ENCODE measurements at regions not wholly inside any gene's neighbourhood (a gene's known extent, or its start where the extent isn't known, plus 50 kb on each side); places are given as distances from the start of the nearest gene placed in this dataset.

- Histone ChIP-seq H3K4me3 (ENCODE audit: low read depth in 1 of 2, low read length in 2 of 2) (no peak overlapping the region), H3K27ac (ENCODE audit: low read length) (no peak overlapping the region), H3K27me3 (ENCODE audit: low read depth, low read length) (no peaks in the 10 kb centered on the region), H3K4me1 (ENCODE audit: control insufficient read depth in 1 of 2, insufficient read depth in 2 of 2, low read length in 2 of 2) (no peaks in the 10 kb centered on the region), H3K9me3 (ENCODE audit: control insufficient read depth in 1 of 2, low read length in 2 of 2) (peaks cover 0 to 10% of the 10 kb centered on the region in 2 donors), H3K36me3 (ENCODE audit: control insufficient read depth in 1 of 2, insufficient read depth in 2 of 2, low read length in 2 of 2) (no peaks in the 10 kb centered on the region)
These were observed 322.9 kb downstream of the BCL11A start for GRCh38 chr2:60230596-60230995.

GRCh38 chr2:60230037-60230436, 323.4 kb downstream of the BCL11A start:
- Histone ChIP-seq H3K36me3 (ENCODE audit: control insufficient read depth in 1 of 2, insufficient read depth in 2 of 2, low read length in 2 of 2) (no peaks in the 10 kb centered on the region), H3K27ac (ENCODE audit: low read length) (no peak overlapping the region), H3K4me3 (ENCODE audit: low read depth in 1 of 2, low read length in 2 of 2) (no peak overlapping the region), H3K27me3 (ENCODE audit: low read depth, low read length) (no peaks in the 10 kb centered on the region), H3K9me3 (ENCODE audit: control insufficient read depth in 1 of 2, low read length in 2 of 2) (peaks cover 0 to 10% of the 10 kb centered on the region in 2 donors), H3K4me1 (ENCODE audit: control insufficient read depth in 1 of 2, insufficient read depth in 2 of 2, low read length in 2 of 2) (no peaks in the 10 kb centered on the region)

GRCh38 chr2:60226943-60227342, 326.5 kb downstream of the BCL11A start:
- Histone ChIP-seq H3K4me1 (ENCODE audit: control insufficient read depth in 1 of 2, insufficient read depth in 2 of 2, low read length in 2 of 2) (no peaks in the 10 kb centered on the region), H3K4me3 (ENCODE audit: low read depth in 1 of 2, low read length in 2 of 2) (no peak overlapping the region), H3K9me3 (ENCODE audit: control insufficient read depth in 1 of 2, low read length in 2 of 2) (peaks cover 0 to 2% of the 10 kb centered on the region in 2 donors), H3K27ac (ENCODE audit: low read length) (no peak overlapping the region), H3K36me3 (ENCODE audit: control insufficient read depth in 1 of 2, insufficient read depth in 2 of 2, low read length in 2 of 2) (no peaks in the 10 kb centered on the region), H3K27me3 (ENCODE audit: low read depth, low read length) (no peaks in the 10 kb centered on the region)

GRCh38 chr2:60226191-60226590, 327.3 kb downstream of the BCL11A start:
- H3K27ac ChIP-seq (ENCODE audit: low read length) = no peak overlapping the region
- H3K4me3 ChIP-seq (ENCODE audit: low read depth in 1 of 2, low read length in 2 of 2) = no peak overlapping the region
- no peaks in the 10 kb centered on the region for H3K27me3 ChIP-seq (ENCODE audit: low read depth, low read length)
- no peaks in the 10 kb centered on the region for H3K9me3 ChIP-seq (ENCODE audit: control insufficient read depth in 1 of 2, low read length in 2 of 2)
- no peaks in the 10 kb centered on the region for H3K4me1 ChIP-seq (ENCODE audit: control insufficient read depth in 1 of 2, insufficient read depth in 2 of 2, low read length in 2 of 2)
- H3K36me3 ChIP-seq (ENCODE audit: control insufficient read depth in 1 of 2, insufficient read depth in 2 of 2, low read length in 2 of 2) = no peaks in the 10 kb centered on the region

DNA sequence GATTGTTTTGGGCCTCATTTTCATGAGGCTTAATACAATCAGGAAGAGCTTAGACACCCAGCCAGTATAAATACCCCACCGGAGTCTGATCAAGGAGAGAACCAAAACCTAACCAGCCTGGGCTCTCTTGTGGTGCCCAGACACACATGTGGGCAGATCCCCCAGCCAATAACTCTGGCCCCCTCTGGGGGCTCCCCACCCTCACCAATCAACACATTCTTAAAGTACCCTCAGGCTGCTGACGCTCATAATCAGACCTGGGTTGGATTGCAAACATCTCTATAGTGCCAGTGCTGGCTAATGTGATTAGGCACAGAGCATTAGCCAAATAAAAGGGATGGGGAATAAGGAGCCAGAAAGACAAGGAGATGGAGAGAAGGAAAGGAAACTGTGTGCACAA, 329.6 kb downstream of the BCL11A start:
- no peaks in the 10 kb centered on the region for H3K4me1 ChIP-seq (ENCODE audit: control insufficient read depth in 1 of 2, insufficient read depth in 2 of 2, low read length in 2 of 2)

GRCh38 chr2:60221098-60221497, 332.4 kb downstream of the BCL11A start:
- Histone ChIP-seq H3K27me3 (ENCODE audit: low read depth, low read length) (no peaks in the 10 kb centered on the region), H3K27ac (ENCODE audit: low read length) (no peak overlapping the region), H3K36me3 (ENCODE audit: control insufficient read depth in 1 of 2, insufficient read depth in 2 of 2, low read length in 2 of 2) (no peaks in the 10 kb centered on the region), H3K4me3 (ENCODE audit: low read depth in 1 of 2, low read length in 2 of 2) (no peak overlapping the region), H3K9me3 (ENCODE audit: control insufficient read depth in 1 of 2, low read length in 2 of 2) (no peaks in the 10 kb centered on the region), H3K4me1 (ENCODE audit: control insufficient read depth in 1 of 2, insufficient read depth in 2 of 2, low read length in 2 of 2) (peaks cover 0 to 1% of the 10 kb centered on the region in 2 donors)

More for the DNA sequence above, 329.6 kb downstream of the BCL11A start:
- Histone ChIP-seq H3K27me3 (ENCODE audit: low read depth, low read length) (no peaks in the 10 kb centered on the region), H3K36me3 (ENCODE audit: control insufficient read depth in 1 of 2, insufficient read depth in 2 of 2, low read length in 2 of 2) (no peaks in the 10 kb centered on the region), H3K27ac (ENCODE audit: low read length) (no peak overlapping the region), H3K9me3 (ENCODE audit: control insufficient read depth in 1 of 2, low read length in 2 of 2) (no peaks in the 10 kb centered on the region), H3K4me3 (ENCODE audit: low read depth in 1 of 2, low read length in 2 of 2) (no peak overlapping the region)

GRCh38 chr2:60219536-60219935, 333.9 kb downstream of the BCL11A start:
- Histone ChIP-seq H3K4me3 (ENCODE audit: low read depth in 1 of 2, low read length in 2 of 2) (no peak overlapping the region), H3K9me3 (ENCODE audit: control insufficient read depth in 1 of 2, low read length in 2 of 2) (no peaks in the 10 kb centered on the region), H3K4me1 (ENCODE audit: control insufficient read depth in 1 of 2, insufficient read depth in 2 of 2, low read length in 2 of 2) (peaks cover 5 to 11% of the 10 kb centered on the region in 2 donors), H3K27me3 (ENCODE audit: low read depth, low read length) (no peaks in the 10 kb centered on the region), H3K36me3 (ENCODE audit: control insufficient read depth in 1 of 2, insufficient read depth in 2 of 2, low read length in 2 of 2) (no peaks in the 10 kb centered on the region), H3K27ac (ENCODE audit: low read length) (no peak overlapping the region)

DNA sequence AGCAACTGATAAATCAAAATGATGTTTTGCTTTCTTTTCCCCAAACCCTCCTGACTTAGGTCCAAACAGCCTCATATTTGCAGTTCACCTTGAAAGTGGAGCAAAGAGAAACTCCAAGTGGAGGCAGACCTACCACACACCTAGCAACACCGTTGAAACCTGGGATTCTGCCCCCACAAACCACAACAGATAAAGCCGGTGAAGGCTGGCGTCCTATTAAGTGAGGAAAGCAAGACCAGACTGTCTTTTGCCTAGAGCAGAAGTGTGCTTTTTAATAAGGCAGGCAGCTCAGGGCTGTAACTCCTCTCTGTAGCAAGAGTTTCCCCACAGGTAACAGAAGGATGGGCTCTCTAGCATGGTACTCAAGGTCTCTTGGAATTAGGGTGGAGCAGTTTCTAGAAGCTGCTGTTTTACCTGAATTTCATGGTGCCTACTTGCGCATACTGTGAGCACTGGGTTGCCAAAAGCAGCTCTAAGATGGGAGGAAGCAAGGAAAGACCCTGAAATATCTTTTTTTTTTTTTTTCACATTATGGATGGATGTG, 336.9 kb downstream of the BCL11A start:
- H3K4me1 ChIP-seq (ENCODE audit: control insufficient read depth in 1 of 2, insufficient read depth in 2 of 2, low read length in 2 of 2) = peaks cover 5 to 20% of the 10 kb centered on the region in 2 donors
- no peaks in the 10 kb centered on the region for H3K9me3 ChIP-seq (ENCODE audit: control insufficient read depth in 1 of 2, low read length in 2 of 2)
- H3K27me3 ChIP-seq (ENCODE audit: low read depth, low read length) = no peaks in the 10 kb centered on the region
- no peak overlapping the region for H3K4me3 ChIP-seq (ENCODE audit: low read depth in 1 of 2, low read length in 2 of 2)
- H3K27ac ChIP-seq (ENCODE audit: low read length) = no peak overlapping the region
- no peaks in the 10 kb centered on the region for H3K36me3 ChIP-seq (ENCODE audit: control insufficient read depth in 1 of 2, insufficient read depth in 2 of 2, low read length in 2 of 2)

- no peaks in the 10 kb centered on the region for H3K36me3 ChIP-seq (ENCODE audit: control insufficient read depth in 1 of 2, insufficient read depth in 2 of 2, low read length in 2 of 2)
- peaks cover 5 to 20% of the 10 kb centered on the region in 2 donors for H3K4me1 ChIP-seq (ENCODE audit: control insufficient read depth in 1 of 2, insufficient read depth in 2 of 2, low read length in 2 of 2)
- H3K4me3 ChIP-seq (ENCODE audit: low read depth in 1 of 2, low read length in 2 of 2) = no peak overlapping the region
- H3K9me3 ChIP-seq (ENCODE audit: control insufficient read depth in 1 of 2, low read length in 2 of 2) = no peaks in the 10 kb centered on the region
- H3K27me3 ChIP-seq (ENCODE audit: low read depth, low read length) = no peaks in the 10 kb centered on the region
- no peak overlapping the region for H3K27ac ChIP-seq (ENCODE audit: low read length)
These were observed 338.0 kb downstream of the BCL11A start for GRCh38 chr2:60215386-60215901.

- H3K4me1 ChIP-seq (ENCODE audit: control insufficient read depth in 1 of 2, insufficient read depth in 2 of 2, low read length in 2 of 2) = peaks cover 5 to 20% of the 10 kb centered on the region in 2 donors
- H3K27ac ChIP-seq (ENCODE audit: low read length) = no peak overlapping the region
- H3K27me3 ChIP-seq (ENCODE audit: low read depth, low read length) = no peaks in the 10 kb centered on the region
- H3K4me3 ChIP-seq (ENCODE audit: low read depth in 1 of 2, low read length in 2 of 2) = no peak overlapping the region
- H3K36me3 ChIP-seq (ENCODE audit: control insufficient read depth in 1 of 2, insufficient read depth in 2 of 2, low read length in 2 of 2) = no peaks in the 10 kb centered on the region
- H3K9me3 ChIP-seq (ENCODE audit: control insufficient read depth in 1 of 2, low read length in 2 of 2) = no peaks in the 10 kb centered on the region
These were observed 338.9 kb downstream of the BCL11A start for GRCh38 chr2:60214626-60214875.

GRCh38 chr2:60213865-60214625, 339.4 kb downstream of the BCL11A start:
- H3K27ac ChIP-seq (ENCODE audit: low read length) = peak overlapping the region; percentile 68
- H3K4me3 ChIP-seq (ENCODE audit: low read depth in 1 of 2, low read length in 2 of 2) = peak overlapping the region in 1 of 2 donors; percentile 42
- H3K36me3 ChIP-seq (ENCODE audit: control insufficient read depth in 1 of 2, insufficient read depth in 2 of 2, low read length in 2 of 2) = no peaks in the 10 kb centered on the region
- H3K9me3 ChIP-seq (ENCODE audit: control insufficient read depth in 1 of 2, low read length in 2 of 2) = no peaks in the 10 kb centered on the region
- peaks cover 5 to 20% of the 10 kb centered on the region in 2 donors for H3K4me1 ChIP-seq (ENCODE audit: control insufficient read depth in 1 of 2, insufficient read depth in 2 of 2, low read length in 2 of 2)
- no peaks in the 10 kb centered on the region for H3K27me3 ChIP-seq (ENCODE audit: low read depth, low read length)
